ENCODE measurements at regions not wholly inside any gene's neighbourhood (a gene's known extent, or its start where the extent isn't known, plus 50 kb on each side); places are given as distances from the start of the nearest gene placed in this dataset.

GRCh38 chr7:68914006-68914405, 684.3 kb upstream of the AUTS2 start:
- TF ChIP-seq POLR2AphosphoS5 (IDR thresholded peaks at IDR 0.05; ENCODE audit: low read depth, low read length) = no peak
- no peak for TF ChIP-seq REST (IDR thresholded peaks at IDR 0.05; ENCODE audit: insufficient read depth in 1 of 2, low read depth in 2 of 2, low read length in 2 of 2)
- no peak for TF ChIP-seq FOXP2 (optimal IDR thresholded peaks at IDR 0.05; ENCODE audit: borderline replicate concordance, extremely low read depth, extremely low read length, insufficient read depth)

All from PFSK-1 (cell line).